ENCODE measurements at regions not wholly inside any gene's neighbourhood (a gene's known extent, or its start where the extent isn't known, plus 50 kb on each side); places are given as distances from the start of the nearest gene placed in this dataset.

DNA sequence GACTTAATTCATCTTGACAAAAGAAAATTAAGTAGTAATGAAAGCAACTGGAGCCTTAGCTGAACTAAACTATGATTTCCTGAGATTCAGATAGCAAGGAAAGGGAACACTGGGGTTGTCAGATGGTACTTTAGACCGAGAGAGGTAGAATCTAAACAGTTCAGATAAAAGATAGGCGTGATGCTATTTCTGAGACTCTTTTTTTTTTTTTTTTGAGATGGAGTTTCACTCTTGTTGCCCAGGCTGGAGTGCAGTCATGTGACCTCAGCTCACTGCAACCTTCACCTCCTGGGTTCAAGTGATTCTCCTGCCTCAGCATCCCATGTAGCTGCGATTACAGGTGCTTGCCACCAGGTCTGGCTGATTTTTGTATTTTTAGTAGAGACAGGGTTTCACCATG, 279.9 kb upstream of the UMPS start:
- Histone ChIP-seq H3K9ac (ENCODE audit: low read length) (no peak overlapping the region), H4K20me1 (ENCODE audit: low read depth, low read length) (no peaks in the 10 kb centered on the region), H2AFZ (ENCODE audit: low read depth, low read length, severe bottlenecking) (no peak overlapping the region), H3K27ac (ENCODE audit: low read depth, low read length) (no peak overlapping the region), H3K9me3 (ENCODE audit: insufficient read depth, low read length) (no peaks in the 10 kb centered on the region), H3K9me2 (replicated peaks; ENCODE audit: insufficient read depth, low read length) (no peaks in the 10 kb centered on the region), H3K4me3 (ENCODE audit: insufficient read depth, low read length, poor library complexity, severe bottlenecking) (no peak overlapping the region), H3K27me3 (ENCODE audit: low read length) (no peaks in the 10 kb centered on the region), H3F3A (ENCODE audit: insufficient read depth) (no peaks in the 10 kb centered on the region), H3K36me3 (ENCODE audit: low read length) (no peaks in the 10 kb centered on the region), H3K4me2 (ENCODE audit: low read depth, low read length, poor library complexity, severe bottlenecking) (no peak overlapping the region), H3K79me2 (ENCODE audit: insufficient read depth, low read length) (no peaks in the 10 kb centered on the region)
- TF ChIP-seq, protein P1, sequence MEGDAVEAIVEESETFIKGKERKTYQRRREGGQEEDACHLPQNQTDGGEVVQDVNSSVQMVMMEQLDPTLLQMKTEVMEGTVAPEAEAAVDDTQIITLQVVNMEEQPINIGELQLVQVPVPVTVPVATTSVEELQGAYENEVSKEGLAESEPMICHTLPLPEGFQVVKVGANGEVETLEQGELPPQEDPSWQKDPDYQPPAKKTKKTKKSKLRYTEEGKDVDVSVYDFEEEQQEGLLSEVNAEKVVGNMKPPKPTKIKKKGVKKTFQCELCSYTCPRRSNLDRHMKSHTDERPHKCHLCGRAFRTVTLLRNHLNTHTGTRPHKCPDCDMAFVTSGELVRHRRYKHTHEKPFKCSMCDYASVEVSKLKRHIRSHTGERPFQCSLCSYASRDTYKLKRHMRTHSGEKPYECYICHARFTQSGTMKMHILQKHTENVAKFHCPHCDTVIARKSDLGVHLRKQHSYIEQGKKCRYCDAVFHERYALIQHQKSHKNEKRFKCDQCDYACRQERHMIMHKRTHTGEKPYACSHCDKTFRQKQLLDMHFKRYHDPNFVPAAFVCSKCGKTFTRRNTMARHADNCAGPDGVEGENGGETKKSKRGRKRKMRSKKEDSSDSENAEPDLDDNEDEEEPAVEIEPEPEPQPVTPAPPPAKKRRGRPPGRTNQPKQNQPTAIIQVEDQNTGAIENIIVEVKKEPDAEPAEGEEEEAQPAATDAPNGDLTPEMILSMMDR (IDR thresholded peaks at IDR 0.05; ENCODE audit: insufficient read depth, low read length, poor library complexity, severe bottlenecking) = no peak
- no peak for TF ChIP-seq EZH2phosphoT487 (conservative IDR thresholded peaks at IDR 0.05; ENCODE audit: low read length)

DNA sequence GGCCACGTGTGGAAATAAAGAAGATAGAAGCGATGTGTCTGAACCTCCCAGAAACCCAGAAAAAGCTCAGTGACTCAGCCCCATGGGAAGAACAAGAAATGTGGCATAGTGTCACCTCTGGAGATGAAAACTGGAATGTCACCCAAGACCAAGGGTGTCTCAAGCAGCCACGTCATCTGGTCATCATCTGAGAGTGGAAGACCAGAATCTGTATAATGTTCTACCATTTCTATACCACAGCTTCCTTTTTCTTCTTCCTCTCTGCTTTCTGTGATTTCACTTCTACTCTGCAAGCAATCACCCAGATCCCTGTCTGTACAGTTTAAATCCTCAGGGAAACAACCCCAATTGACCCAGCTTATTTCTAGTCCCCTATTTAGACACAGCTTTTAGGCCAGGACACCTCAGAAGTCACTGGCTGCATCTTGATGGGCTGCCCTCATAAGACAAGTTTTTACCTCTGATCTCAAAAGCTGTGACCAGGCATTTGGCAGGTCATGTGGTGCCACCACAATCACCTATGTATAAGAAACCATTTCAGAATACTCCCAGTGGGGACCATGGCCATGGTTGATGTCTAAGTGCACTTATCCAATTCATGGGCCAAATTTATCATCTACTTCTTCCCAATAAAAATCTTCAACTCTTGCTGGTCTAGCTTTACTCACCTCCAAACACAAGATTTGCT, 278.5 kb upstream of the UMPS start:
- no peaks in the 10 kb centered on the region for H3K9me2 ChIP-seq (replicated peaks; ENCODE audit: insufficient read depth, low read length)
- H3K79me2 ChIP-seq (ENCODE audit: insufficient read depth, low read length) = no peaks in the 10 kb centered on the region
- no peaks in the 10 kb centered on the region for H4K20me1 ChIP-seq (ENCODE audit: low read depth, low read length)
- H3K27ac ChIP-seq (ENCODE audit: low read depth, low read length) = no peak overlapping the region
- no peaks in the 10 kb centered on the region for H3K36me3 ChIP-seq (ENCODE audit: low read length)
- H3K9me3 ChIP-seq (ENCODE audit: insufficient read depth, low read length) = no peaks in the 10 kb centered on the region
- H3K4me2 ChIP-seq (ENCODE audit: low read depth, low read length, poor library complexity, severe bottlenecking) = no peak overlapping the region
- H2AFZ ChIP-seq (ENCODE audit: low read depth, low read length, severe bottlenecking) = no peak overlapping the region
- TF ChIP-seq EZH2phosphoT487 (conservative IDR thresholded peaks at IDR 0.05; ENCODE audit: low read length) = no peak
- TF ChIP-seq, protein P1 (IDR thresholded peaks at IDR 0.05; ENCODE audit: insufficient read depth, low read length, poor library complexity, severe bottlenecking) = no peak
- H3K4me3 ChIP-seq (ENCODE audit: insufficient read depth, low read length, poor library complexity, severe bottlenecking) = no peak overlapping the region
- no peaks in the 10 kb centered on the region for H3F3A ChIP-seq (ENCODE audit: insufficient read depth)
- H3K9ac ChIP-seq (ENCODE audit: low read length) = no peak overlapping the region
- H3K27me3 ChIP-seq (ENCODE audit: low read length) = no peaks in the 10 kb centered on the region

DNA sequence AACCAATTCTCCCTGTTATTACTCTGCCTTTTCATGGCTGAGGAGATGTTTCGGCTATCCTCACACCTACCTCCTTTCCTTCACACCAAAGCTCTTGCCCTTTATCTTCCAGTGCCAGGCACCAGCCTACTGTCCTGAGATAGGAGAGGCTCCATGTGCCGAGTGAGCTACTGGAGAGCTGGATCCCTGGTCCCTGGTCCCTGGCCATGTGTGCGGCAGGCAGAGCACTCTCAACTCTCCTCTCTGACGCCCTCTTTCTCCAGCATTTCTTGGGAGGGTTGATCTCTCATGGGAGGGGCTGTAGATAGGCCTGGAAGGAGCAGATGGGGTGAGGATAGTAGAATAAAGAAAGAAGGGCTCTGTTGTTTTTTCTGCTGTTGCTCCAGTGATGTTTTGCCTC, 277.1 kb upstream of the UMPS start:
- Histone ChIP-seq H3K9me3 (ENCODE audit: insufficient read depth, low read length) (no peaks in the 10 kb centered on the region), H3K79me2 (ENCODE audit: insufficient read depth, low read length) (no peaks in the 10 kb centered on the region), H3K9ac (ENCODE audit: low read length) (no peak overlapping the region), H3K27ac (ENCODE audit: low read depth, low read length) (no peak overlapping the region), H2AFZ (ENCODE audit: low read depth, low read length, severe bottlenecking) (no peak overlapping the region), H3F3A (ENCODE audit: insufficient read depth) (no peaks in the 10 kb centered on the region), H3K27me3 (ENCODE audit: low read length) (no peaks in the 10 kb centered on the region), H3K4me2 (ENCODE audit: low read depth, low read length, poor library complexity, severe bottlenecking) (no peak overlapping the region), H4K20me1 (ENCODE audit: low read depth, low read length) (no peaks in the 10 kb centered on the region), H3K36me3 (ENCODE audit: low read length) (no peaks in the 10 kb centered on the region), H3K9me2 (replicated peaks; ENCODE audit: insufficient read depth, low read length) (no peaks in the 10 kb centered on the region), H3K4me3 (ENCODE audit: insufficient read depth, low read length, poor library complexity, severe bottlenecking) (no peak overlapping the region)
- TF ChIP-seq EZH2phosphoT487 (conservative IDR thresholded peaks at IDR 0.05; ENCODE audit: low read length) = no peak
- TF ChIP-seq, protein P1 (IDR thresholded peaks at IDR 0.05; ENCODE audit: insufficient read depth, low read length, poor library complexity, severe bottlenecking) = no peak

Data from SU-DHL-6 (cell line).